ENCODE measurements at regions not wholly inside any gene's neighbourhood (a gene's known extent, or its start where the extent isn't known, plus 50 kb on each side); places are given as distances from the start of the nearest gene placed in this dataset.

GRCh38 chr11:80521592-80521991, 1080.8 kb upstream of the TENM4 start:
- TF ChIP-seq ZMAT3 (CRISPR knock-in tag; conservative IDR thresholded peaks at IDR 0.05) (no peak), FUBP1 (CRISPR knock-in tag; IDR thresholded peaks at IDR 0.05; ENCODE audit: borderline replicate concordance) (no peak), CTCF (CRISPR knock-in tag; IDR thresholded peaks at IDR 0.05) (no peak), SP1 (IDR thresholded peaks at IDR 0.05) (no peak), SP1 (CRISPR knock-in tag; IDR thresholded peaks at IDR 0.05) (no peak), FOSL2 (CRISPR knock-in tag; IDR thresholded peaks at IDR 0.05) (no peak), KLF13 (CRISPR knock-in tag; IDR thresholded peaks at IDR 0.05) (no peak), ZNF263 (CRISPR knock-in tag; IDR thresholded peaks at IDR 0.05) (no peak), REST (IDR thresholded peaks at IDR 0.05; ENCODE audit: borderline replicate concordance in 1 of 2, low read depth in 1 of 2, low read length in 2 of 2) (no peak), SRF (IDR thresholded peaks at IDR 0.05; ENCODE audit: low read depth, low read length) (no peak), ZNF512 (CRISPR knock-in tag; IDR thresholded peaks at IDR 0.05) (no peak), PCBP2 (optimal IDR thresholded peaks at IDR 0.05; ENCODE audit: low read depth, low read length, poor library complexity, severe bottlenecking) (no peak), XRCC5 (optimal IDR thresholded peaks at IDR 0.05; ENCODE audit: low read length) (no peak), E2F5 (CRISPR knock-in tag; conservative IDR thresholded peaks at IDR 0.05) (no peak), KLF6 (CRISPR knock-in tag; IDR thresholded peaks at IDR 0.05) (no peak)
